CD14-positive monocyte (primary cell): ENCODE measurements at regions not wholly inside any gene's neighbourhood (a gene's known extent, or its start where the extent isn't known, plus 50 kb on each side); places are given as distances from the start of the nearest gene placed in this dataset.

ENCODE experiments used
- DNase-seq, 3 donors: peaks; one replicate each; pipeline ENCODE4 v3.0.0-alpha.2; 2011 to 2022
- H2AFZ ChIP-seq: 2 replicates; pipeline ENCODE4 v1.6.0; 2012; ENCODE audit warnings: mild to moderate bottlenecking, low read depth, low read length, inconsistent platforms; ENCODE audit not compliant: insufficient read depth, poor library complexity, severe bottlenecking
- H3K27ac ChIP-seq, 2 donors: 1 replicate in 1 of 2; 2 replicates in 1 of 2; pipeline ENCODE4 v1.5.1; 2012 to 2013; ENCODE audit warnings: low read length in 2 of 2, control low read depth in 1 of 2, inconsistent platforms in 1 of 2, low read depth in 1 of 2, mild to moderate bottlenecking in 1 of 2
- H3K27me3 ChIP-seq, 2 donors: one replicate each; pipeline versions ENCODE4 v1.6.0 to v1.6.1; 2011 to 2013; ENCODE audit warnings: low read length in 2 of 2; ENCODE audit not compliant: control insufficient read depth in 2 of 2, insufficient read depth in 2 of 2
- H3K36me3 ChIP-seq, 2 donors: replicated peaks in 1 of 2; 1 replicate in 1 of 2; 2 replicates in 1 of 2; pipeline versions ENCODE4 v1.5.1 to v1.6.1; 2012 to 2013; ENCODE audit warnings: low read length in 2 of 2, control low read depth in 1 of 2, inconsistent platforms in 1 of 2, mild to moderate bottlenecking in 1 of 2; ENCODE audit not compliant: insufficient read depth in 2 of 2, control insufficient read depth in 1 of 2
- H3K4me1 ChIP-seq, 2 donors: 1 replicate in 1 of 2; 2 replicates in 1 of 2; pipeline versions ENCODE4 v1.5.1 to v1.6.1; 2012 to 2013; ENCODE audit warnings: low read length in 2 of 2, control low read depth in 1 of 2, inconsistent platforms in 1 of 2, mild to moderate bottlenecking in 1 of 2, moderate library complexity in 1 of 2; ENCODE audit not compliant: insufficient read depth in 2 of 2, control insufficient read depth in 1 of 2
- H3K4me2 ChIP-seq: replicated peaks from 2 replicates; pipeline ENCODE3; 2012; ENCODE audit warnings: low read length, moderate library complexity, mild to moderate bottlenecking; ENCODE audit not compliant: poor library complexity, severe bottlenecking; ENCODE audit errors: extremely low read depth
- H3K4me3 ChIP-seq, 3 experiments: fragments of 200-600 bp in 1 of 3; sonication (generic) in 1 of 3; replicated peaks in 1 of 3; 1 replicate in 2 of 3; 2 replicates in 1 of 3; pipeline ENCODE4 v1.5.1; 2011 to 2013; ENCODE audit warnings: low read length in 3 of 3, mild to moderate bottlenecking in 3 of 3, control low read depth in 2 of 3, low read depth in 2 of 3, inconsistent platforms in 1 of 3, moderate library complexity in 1 of 3
- H3K79me2 ChIP-seq: 2 replicates; pipeline ENCODE4 v1.6.0; 2012; ENCODE audit warnings: mild to moderate bottlenecking, control low read depth, inconsistent platforms, low read length, moderate library complexity; ENCODE audit not compliant: insufficient read depth
- H3K9ac ChIP-seq: 2 replicates; pipeline ENCODE4 v1.6.0; 2017; ENCODE audit warnings: low read length, mild to moderate bottlenecking; ENCODE audit not compliant: insufficient read depth, poor library complexity, severe bottlenecking
- H3K9me3 ChIP-seq, 2 donors: replicated peaks in 1 of 2; 1 replicate in 1 of 2; 2 replicates in 1 of 2; pipeline versions ENCODE4 v1.5.1 to v1.6.1; 2012 to 2013; ENCODE audit warnings: low read length in 2 of 2, control low read depth in 1 of 2; ENCODE audit not compliant: control insufficient read depth in 1 of 2, insufficient read depth in 1 of 2
- H4K20me1 ChIP-seq: 2 replicates; pipeline ENCODE4 v1.6.0; 2012; ENCODE audit warnings: mild to moderate bottlenecking, low read length, control low read depth, moderate library complexity; ENCODE audit not compliant: insufficient read depth
- H3K27ac Mint-ChIP-seq, 7 donors: one replicate each; pipeline ENCODE4 v1.8.0; 2020; ENCODE audit warnings: mild to moderate bottlenecking in 7 of 7, mixed read lengths in 7 of 7, moderate library complexity in 6 of 7, inconsistent platforms in 2 of 7
- H3K27me3 Mint-ChIP-seq, 3 donors: one replicate each; pipeline ENCODE4 v1.8.0; 2021 to 2022; ENCODE audit warnings: low read depth in 3 of 3, mild to moderate bottlenecking in 3 of 3, mixed read lengths in 3 of 3, moderate library complexity in 3 of 3, inconsistent platforms in 1 of 3
- H3K36me3 Mint-ChIP-seq, 2 donors: one replicate each; pipeline ENCODE4 v1.8.0; 2020; ENCODE audit warnings: mixed read lengths in 2 of 2, inconsistent platforms in 1 of 2, mild to moderate bottlenecking in 1 of 2
- H3K4me1 Mint-ChIP-seq: one replicate; pipeline ENCODE4 v1.8.0; 2020; ENCODE audit warnings: mild to moderate bottlenecking, mixed read lengths
- H3K4me3 Mint-ChIP-seq, 2 donors: one replicate each; pipeline ENCODE4 v1.8.0; 2020; ENCODE audit warnings: mild to moderate bottlenecking in 2 of 2, mixed read lengths in 2 of 2, moderate library complexity in 1 of 2
- H3K9me3 Mint-ChIP-seq, 7 donors: one replicate each; pipeline ENCODE4 v1.8.0; 2020 to 2022; ENCODE audit warnings: mixed read lengths in 7 of 7, mild to moderate bottlenecking in 6 of 7, moderate library complexity in 6 of 7, inconsistent platforms in 2 of 7
- WGBS: methylation state at CpG from one replicate; pipeline ENCODE4 v1.1.5; 2013; ENCODE audit warnings: missing lambda C conversion rate; ENCODE audit not compliant: insufficient coverage; 5-methylcytosine and 5-hydroxymethylcytosine counted together
- intact Hi-C, 2 donors: fragments of 100-400 bp; cut with micrococcal nuclease; formaldehyde crosslinking; loops; one replicate each; pipeline versions ENCODE4 v1.15.0 to v1.15.1; 2023
- TF ChIP-seq, protein P1 (sequence below): fragments of 200-600 bp; IDR thresholded peaks from one replicate; pipeline ENCODE4 v1.8.0; 2022; ENCODE audit warnings: antibody characterized with exemption, mild to moderate bottlenecking

- Mint-ChIP-seq H3K4me3 (no peak overlapping the region), H3K27me3 (peaks cover 4 to 9% (median 7%) of the 10 kb centered on the region in 3 donors), H3K27ac (no peak overlapping the region), H3K4me1 (no peaks in the 10 kb centered on the region), H3K36me3 (no peaks in the 10 kb centered on the region), H3K9me3 (peaks cover 0 to 14% (median 10%) of the 10 kb centered on the region in 7 donors)
- Histone ChIP-seq H3K4me3 (no peak overlapping the region), H3K36me3 (no peaks in the 10 kb centered on the region), H3K27ac (no peak overlapping the region), H3K27me3 (no peaks in the 10 kb centered on the region), H3K4me2 (no peak overlapping the region), H3K79me2 (no peaks in the 10 kb centered on the region), H3K9ac (no peak overlapping the region), H4K20me1 (no peaks in the 10 kb centered on the region), H2AFZ (no peak overlapping the region), H3K4me1 (no peaks in the 10 kb centered on the region), H3K9me3 (peaks cover 0 to 15% of the 10 kb centered on the region in 2 donors)
- TF ChIP-seq, protein P1, sequence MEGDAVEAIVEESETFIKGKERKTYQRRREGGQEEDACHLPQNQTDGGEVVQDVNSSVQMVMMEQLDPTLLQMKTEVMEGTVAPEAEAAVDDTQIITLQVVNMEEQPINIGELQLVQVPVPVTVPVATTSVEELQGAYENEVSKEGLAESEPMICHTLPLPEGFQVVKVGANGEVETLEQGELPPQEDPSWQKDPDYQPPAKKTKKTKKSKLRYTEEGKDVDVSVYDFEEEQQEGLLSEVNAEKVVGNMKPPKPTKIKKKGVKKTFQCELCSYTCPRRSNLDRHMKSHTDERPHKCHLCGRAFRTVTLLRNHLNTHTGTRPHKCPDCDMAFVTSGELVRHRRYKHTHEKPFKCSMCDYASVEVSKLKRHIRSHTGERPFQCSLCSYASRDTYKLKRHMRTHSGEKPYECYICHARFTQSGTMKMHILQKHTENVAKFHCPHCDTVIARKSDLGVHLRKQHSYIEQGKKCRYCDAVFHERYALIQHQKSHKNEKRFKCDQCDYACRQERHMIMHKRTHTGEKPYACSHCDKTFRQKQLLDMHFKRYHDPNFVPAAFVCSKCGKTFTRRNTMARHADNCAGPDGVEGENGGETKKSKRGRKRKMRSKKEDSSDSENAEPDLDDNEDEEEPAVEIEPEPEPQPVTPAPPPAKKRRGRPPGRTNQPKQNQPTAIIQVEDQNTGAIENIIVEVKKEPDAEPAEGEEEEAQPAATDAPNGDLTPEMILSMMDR, result no peak
- intact Hi-C loops, result no loop called here
- DNase-seq, result no peak
- 21% methylated on average over 3 of the region's 17 CpGs for WGBS
These were observed 91.9 kb upstream of the CDH4 start for GRCh38 chr20:61159957-61160686.

GRCh38 chr20:61161726-61162390 lies 90.2 kb upstream of the CDH4 start:
- Histone ChIP-seq H3K27me3 (no peaks in the 10 kb centered on the region), H3K4me2 (no peak overlapping the region), H3K79me2 (no peaks in the 10 kb centered on the region), H4K20me1 (no peaks in the 10 kb centered on the region), H3K36me3 (no peaks in the 10 kb centered on the region), H3K9ac (no peak overlapping the region), H3K4me3 (no peak overlapping the region), H3K4me1 (no peaks in the 10 kb centered on the region), H2AFZ (no peak overlapping the region), H3K9me3 (peaks cover 0 to 14% of the 10 kb centered on the region in 2 donors), H3K27ac (no peak overlapping the region)
- Mint-ChIP-seq H3K4me3 (no peak overlapping the region), H3K4me1 (no peaks in the 10 kb centered on the region), H3K9me3 (peaks cover 0 to 14% (median 10%) of the 10 kb centered on the region in 7 donors), H3K27me3 (peaks cover 4 to 11% (median 7%) of the 10 kb centered on the region in 3 donors), H3K36me3 (no peaks in the 10 kb centered on the region), H3K27ac (no peak overlapping the region)
- DNase-seq, result no peak
- intact Hi-C loops, result no loop called here
- no CpG with 5 or more reads among the region's 8 CpGs for WGBS
- TF ChIP-seq, protein P1, result no peak
